Keratinocyte (primary cell): ENCODE measurements at regions not wholly inside any gene's neighbourhood (a gene's known extent, or its start where the extent isn't known, plus 50 kb on each side); places are given as distances from the start of the nearest gene placed in this dataset.

Experiments
- DNase-seq: peaks from one replicate; pipeline ENCODE4 v3.0.0-alpha.2; 2011; ENCODE audit warnings: low read depth, missing footprints, low spot score
- FAIRE-seq: peaks from 2 replicates; lab custom pipeline; 2011; peaks lifted over from hg19 to GRCh38; lab: Jason Lieb, UNC
- H2AFZ ChIP-seq: 2 replicates; pipeline ENCODE4 v1.6.0; 2012; ENCODE audit warnings: low read length, control low read depth, inconsistent platforms; ENCODE audit not compliant: control insufficient read depth
- H3K27ac ChIP-seq: 2 replicates; pipeline ENCODE4 v1.5.1; 2011; ENCODE audit warnings: low read length; ENCODE audit not compliant: control insufficient read depth, insufficient read depth
- H3K27me3 ChIP-seq: 3 replicates; pipeline ENCODE4 v1.6.0; 2011; ENCODE audit warnings: low read length; ENCODE audit not compliant: control insufficient read depth, insufficient read depth; ENCODE audit errors: extremely low read depth
- H3K36me3 ChIP-seq, 2 experiments: 2 replicates in 1 of 2; 3 replicates in 1 of 2; pipeline ENCODE4 v1.5.1; 2011; ENCODE audit warnings: low read length in 2 of 2, mild to moderate bottlenecking in 1 of 2; ENCODE audit not compliant: control insufficient read depth in 2 of 2, insufficient read depth in 2 of 2; ENCODE audit errors: extremely low read depth in 1 of 2
- H3K4me1 ChIP-seq: 3 replicates; pipeline ENCODE4 v1.5.1; 2011; ENCODE audit warnings: low read length; ENCODE audit not compliant: control insufficient read depth, insufficient read depth; ENCODE audit errors: extremely low read depth
- H3K4me2 ChIP-seq: 3 replicates; pipeline ENCODE4 v1.6.0; 2011; ENCODE audit warnings: low read depth, low read length; ENCODE audit not compliant: control insufficient read depth, insufficient read depth; ENCODE audit errors: extremely low read depth
- H3K4me3 ChIP-seq, 3 experiments: fragments of 200-600 bp in 1 of 3; sonication (generic) in 1 of 3; 2 replicates in 2 of 3; 3 replicates in 1 of 3; pipeline ENCODE4 v1.5.1; 2011 to 2016; ENCODE audit warnings: low read length in 3 of 3, mild to moderate bottlenecking in 3 of 3, control low read depth in 2 of 3, inconsistent platforms in 1 of 3, low read depth in 1 of 3, mixed read lengths in 1 of 3, mixed run types in 1 of 3, moderate library complexity in 1 of 3; ENCODE audit not compliant: control insufficient read depth in 2 of 3, insufficient read depth in 2 of 3; ENCODE audit errors: extremely low read depth in 1 of 3
- H3K79me2 ChIP-seq: 2 replicates; pipeline ENCODE4 v1.6.0; 2012; ENCODE audit warnings: low read length; ENCODE audit not compliant: control insufficient read depth, insufficient read depth
- H3K9ac ChIP-seq: 3 replicates; pipeline ENCODE4 v1.6.0; 2011; ENCODE audit warnings: low read length; ENCODE audit not compliant: control insufficient read depth, insufficient read depth; ENCODE audit errors: extremely low read depth
- H3K9me1 ChIP-seq: 3 replicates; pipeline ENCODE4 v1.6.0; 2011; ENCODE audit warnings: low read length; ENCODE audit not compliant: control insufficient read depth, insufficient read depth; ENCODE audit errors: extremely low read depth
- H3K9me3 ChIP-seq: 2 replicates; pipeline ENCODE4 v1.5.1; 2012; ENCODE audit warnings: low read depth, low read length; ENCODE audit not compliant: control insufficient read depth
- H4K20me1 ChIP-seq: 3 replicates; pipeline ENCODE4 v1.6.0; 2011; ENCODE audit warnings: low read length; ENCODE audit not compliant: control insufficient read depth, insufficient read depth; ENCODE audit errors: extremely low read depth
- CTCF ChIP-seq, 3 experiments: IDR thresholded peaks in 1 of 3; conservative IDR thresholded peaks in 1 of 3; optimal IDR thresholded peaks in 1 of 3; 2 replicates in 2 of 3; 3 replicates in 1 of 3; pipeline versions ENCODE3 to v1.5.1; 2011; ENCODE audit warnings: low read length in 3 of 3, mild to moderate bottlenecking in 3 of 3, moderate library complexity in 2 of 3, control low read depth in 1 of 3, inconsistent platforms in 1 of 3; ENCODE audit not compliant: insufficient read depth in 2 of 3; ENCODE audit errors: extremely low read depth in 1 of 3
- EZH2 ChIP-seq: IDR thresholded peaks from one replicate; pipeline ENCODE4 v1.6.1; 2012; ENCODE audit warnings: inconsistent platforms, mild to moderate bottlenecking, low read length, moderate library complexity
- dilution Hi-C: fragments of 300-500 bp; cut with MboI; formaldehyde crosslinking; loops from one replicate; pipeline ENCODE4 v1.7.0; 2020; ENCODE audit warnings: low sequenced_read_pairs; ENCODE audit not compliant: extremely low pct_ligation_motif_present

- Histone ChIP-seq H3K27ac (no peak overlapping the region), H3K4me3 (no peak overlapping the region), H2AFZ (no peak overlapping the region), H4K20me1 (no peaks in the 10 kb centered on the region), H3K27me3 (no peaks in the 10 kb centered on the region), H3K9me3 (no peaks in the 10 kb centered on the region), H3K9me1 (no peaks in the 10 kb centered on the region), H3K9ac (no peak overlapping the region), H3K79me2 (no peaks in the 10 kb centered on the region), H3K36me3 (no peaks in the 10 kb centered on the region), H3K4me1 (no peaks in the 10 kb centered on the region), H3K4me2 (no peak overlapping the region)
- FAIRE-seq, result no peak
- TF ChIP-seq CTCF (optimal IDR thresholded peaks at IDR 0.05 in 1 of 3, IDR thresholded peaks at IDR 0.05 in 1 of 3, conservative IDR thresholded peaks at IDR 0.05 in 1 of 3; ENCODE audit: extremely low read depth in 1 of 3, insufficient read depth in 2 of 3, low read length in 3 of 3) (no peak), EZH2 (no peak)
- dilution Hi-C loops, result no loop called here
- DNase-seq, result no peak
Observed at GRCh38 chr2:176854062-176854461, 358.5 kb upstream of the HNRNPA3 start.

GRCh38 chr2:176854878-176855277 is 357.7 kb upstream of the HNRNPA3 start:
- no peaks in the 10 kb centered on the region for H3K4me1 ChIP-seq
- no peak overlapping the region for H3K27ac ChIP-seq
- no peak for DNase-seq
- no peaks in the 10 kb centered on the region for H3K36me3 ChIP-seq
- H3K79me2 ChIP-seq, result no peaks in the 10 kb centered on the region
- no peak overlapping the region for H3K4me3 ChIP-seq
- no peak overlapping the region for H3K9ac ChIP-seq
- no peaks in the 10 kb centered on the region for H4K20me1 ChIP-seq
- dilution Hi-C loops, result no loop called here
- TF ChIP-seq CTCF (optimal IDR thresholded peaks at IDR 0.05 in 1 of 3, IDR thresholded peaks at IDR 0.05 in 1 of 3, conservative IDR thresholded peaks at IDR 0.05 in 1 of 3; ENCODE audit: extremely low read depth in 1 of 3, insufficient read depth in 2 of 3, low read length in 3 of 3) (no peak), EZH2 (no peak)
- H3K27me3 ChIP-seq, result no peaks in the 10 kb centered on the region
- no peaks in the 10 kb centered on the region for H3K9me1 ChIP-seq
- no peak overlapping the region for H3K4me2 ChIP-seq
- no peak overlapping the region for H2AFZ ChIP-seq
- H3K9me3 ChIP-seq, result no peaks in the 10 kb centered on the region
- no peak for FAIRE-seq
